Heart right ventricle (tissue), 16 donors: ENCODE measurements at regions not wholly inside any gene's neighbourhood (a gene's known extent, or its start where the extent isn't known, plus 50 kb on each side); places are given as distances from the start of the nearest gene placed in this dataset.

Experiments used
- ATAC-seq, 8 donors: fragments of 200-7000 bp; cut with Tn5 transposase; one replicate each; pipeline ENCODE4 v1.9.1; 2020; ENCODE audit warnings: mild to moderate bottlenecking in 8 of 8, moderate library complexity in 8 of 8, moderate number of reproducible peaks in 1 of 8
- DNase-seq, 2 donors: peaks; one replicate each; pipeline ENCODE4 v3.0.0-alpha.2; 2020
- H3K27ac ChIP-seq, 10 donors: fragments of 200-600 bp; sonication (generic) in 2 of 10; one replicate each; pipeline versions ENCODE4 v1.5.0 to v1.8.0; 2020 to 2022; ENCODE audit warnings: mild to moderate bottlenecking in 3 of 10
- H3K27me3 ChIP-seq, 7 donors: fragments of 200-600 bp; one replicate each; pipeline ENCODE4 v1.8.0; 2021 to 2022; ENCODE audit warnings: mild to moderate bottlenecking in 2 of 7
- H3K36me3 ChIP-seq, 9 donors: fragments of 200-600 bp; sonication (generic) in 1 of 9; one replicate each; pipeline versions ENCODE4 v1.5.0 to v1.8.0; 2020 to 2022; ENCODE audit warnings: mild to moderate bottlenecking in 2 of 9
- H3K4me1 ChIP-seq, 9 donors: fragments of 200-600 bp; sonication (generic) in 1 of 9; one replicate each; pipeline versions ENCODE4 v1.5.0 to v1.8.0; 2020 to 2022; ENCODE audit warnings: mild to moderate bottlenecking in 4 of 9
- H3K4me3 ChIP-seq, 10 donors: fragments of 200-600 bp; sonication (generic) in 2 of 10; one replicate each; pipeline versions ENCODE4 v1.5.0 to v1.8.0; 2020 to 2022; ENCODE audit warnings: mild to moderate bottlenecking in 7 of 10, moderate library complexity in 2 of 10
- H3K9me3 ChIP-seq, 11 donors: fragments of 200-600 bp in 10 of 11; sonication (generic) in 2 of 11; one replicate each; pipeline versions ENCODE4 v1.5.0 to v1.8.0; 2013 to 2022; ENCODE audit warnings: mild to moderate bottlenecking in 2 of 11, control low read depth in 1 of 11, moderate library complexity in 1 of 11
- WGBS, 2 donors: extraction: QIAGEN DNeasy Blood & Tissue Kit; methylation state at CpG; one replicate each; pipeline ENCODE4 v1.1.7; 2013; ENCODE audit warnings: inconsistent platforms in 1 of 2; 5-methylcytosine and 5-hydroxymethylcytosine counted together
- intact Hi-C, 10 donors: fragments of 100-400 bp; cut with DNase I; formaldehyde crosslinking; loops; one replicate each; pipeline versions ENCODE4 v1.11.1 to v1.14.2; 2022
- TF ChIP-seq, protein P1 (sequence below), 9 donors: fragments of 200-600 bp; sonication (generic) in 2 of 9; IDR thresholded peaks; one replicate each; pipeline versions ENCODE4 v1.5.0 to v1.8.0; 2021 to 2022; ENCODE audit warnings: antibody characterized with exemption in 9 of 9, mild to moderate bottlenecking in 5 of 9, moderate library complexity in 1 of 9
- donor health status: Arrhythmogenic right ventricular cardiomyopathy.
- donor health status: ischemic (EF 13 %, LVEDD 7.1; RV severe dilation, severe dysfunction).
- donor health status: healthy with polysubstance abuse.
- donor health status: DM: no; HTN: yes; CAD: no.
- donor health status: DM: no; HTN: no; CAD: no.
- donor health status: ischemic (EF 25% LVEDD 6.9; RV normal size, moderate dysfunction).
- donor health status: ischemic (EF 25% LVEDD 5.7; RV mildly dilated, moderate dysfunction).
- donor health status: healthy.
- donor health status: DM: yes; HTN: yes; CAD: no.
- donor health status: Ischemic cardiomyopathy.
- donor health status: ischemic (EF 35%, LVEDD 5.7; RV mildly dilated, moderate dysfunction).
- donor health status: nonischemic (EF 11% LVEDD 7.7; RV severe dilation, severe dysfunction).
- donor health status: DM: yes; HTN: yes; CAD: no.
- donor health status: PGD.
- donor health status: ischemic (EF 29% LVEDD 5.4; RV normal size, mild dysfunction).
- donor health status: nonischemic (EF 23%, LVEDD 6.1; RV moderate dilation, normal function).

DNA sequence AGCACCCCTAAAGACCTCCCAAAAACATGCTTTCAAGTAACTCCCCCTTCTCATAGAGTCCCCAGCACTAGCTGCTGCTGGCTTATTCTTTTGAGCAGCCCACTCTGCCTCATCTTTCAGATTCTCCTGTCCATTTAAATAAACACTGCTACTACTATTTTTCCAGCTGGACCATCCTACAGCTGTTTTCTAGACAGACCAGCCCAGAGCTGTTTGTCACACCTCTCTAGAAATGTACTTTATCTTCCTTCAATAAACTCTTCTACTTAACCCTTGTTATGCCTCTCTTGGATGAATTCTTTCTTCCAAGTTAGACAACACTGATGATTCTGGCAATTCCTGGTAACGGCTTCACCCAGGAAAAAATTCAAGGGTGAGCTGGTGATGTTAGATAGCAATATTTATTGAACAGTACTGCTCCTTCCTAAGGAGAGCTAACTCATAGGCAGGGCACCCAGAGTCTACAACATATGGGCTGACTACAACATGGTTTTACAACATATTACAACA is 995.7 kb downstream of the LRFN5 start:
- no peak overlapping the region for H3K4me3 ChIP-seq
- no peaks in the 10 kb centered on the region for H3K27me3 ChIP-seq
- DNase-seq (no peak), ATAC-seq (no peak)
- no peaks in the 10 kb centered on the region for H3K4me1 ChIP-seq
- 73 to 74% methylated on average over 1 of the region's 1 CpG for WGBS, 2 donors
- H3K9me3 ChIP-seq, result peaks cover 0 to 19% (median 0%) of the 10 kb centered on the region in 11 donors
- intact Hi-C loops, result no loop called here
- H3K27ac ChIP-seq, result no peak overlapping the region
- H3K36me3 ChIP-seq, result no peaks in the 10 kb centered on the region
- TF ChIP-seq, protein P1, sequence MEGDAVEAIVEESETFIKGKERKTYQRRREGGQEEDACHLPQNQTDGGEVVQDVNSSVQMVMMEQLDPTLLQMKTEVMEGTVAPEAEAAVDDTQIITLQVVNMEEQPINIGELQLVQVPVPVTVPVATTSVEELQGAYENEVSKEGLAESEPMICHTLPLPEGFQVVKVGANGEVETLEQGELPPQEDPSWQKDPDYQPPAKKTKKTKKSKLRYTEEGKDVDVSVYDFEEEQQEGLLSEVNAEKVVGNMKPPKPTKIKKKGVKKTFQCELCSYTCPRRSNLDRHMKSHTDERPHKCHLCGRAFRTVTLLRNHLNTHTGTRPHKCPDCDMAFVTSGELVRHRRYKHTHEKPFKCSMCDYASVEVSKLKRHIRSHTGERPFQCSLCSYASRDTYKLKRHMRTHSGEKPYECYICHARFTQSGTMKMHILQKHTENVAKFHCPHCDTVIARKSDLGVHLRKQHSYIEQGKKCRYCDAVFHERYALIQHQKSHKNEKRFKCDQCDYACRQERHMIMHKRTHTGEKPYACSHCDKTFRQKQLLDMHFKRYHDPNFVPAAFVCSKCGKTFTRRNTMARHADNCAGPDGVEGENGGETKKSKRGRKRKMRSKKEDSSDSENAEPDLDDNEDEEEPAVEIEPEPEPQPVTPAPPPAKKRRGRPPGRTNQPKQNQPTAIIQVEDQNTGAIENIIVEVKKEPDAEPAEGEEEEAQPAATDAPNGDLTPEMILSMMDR (IDR thresholded peaks at IDR 0.05), result no peak

DNA sequence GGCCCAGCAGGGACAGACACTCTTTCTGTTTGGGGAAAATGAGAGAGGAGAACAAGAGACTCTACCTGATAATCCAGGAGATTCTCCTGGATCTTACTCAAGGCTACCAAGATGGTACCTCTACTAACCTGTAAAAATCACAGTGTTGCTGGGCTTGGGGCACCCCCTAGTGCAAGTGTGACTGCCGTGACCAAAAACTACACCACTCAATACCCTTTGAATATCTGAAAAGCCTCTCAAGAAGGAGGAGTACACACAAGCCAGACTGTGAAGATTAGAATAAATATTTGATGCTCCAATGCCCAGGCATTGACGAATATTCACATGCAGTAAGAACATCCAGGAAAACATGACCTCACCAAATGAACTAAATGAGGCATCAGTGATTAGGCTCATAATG is 965.4 kb downstream of the LRFN5 start:
- H3K4me3 ChIP-seq, result no peak overlapping the region
- ATAC-seq, result no peak
- peaks cover 0 to 45% (median 10%) of the 10 kb centered on the region in 11 donors for H3K9me3 ChIP-seq
- H3K36me3 ChIP-seq, result no peaks in the 10 kb centered on the region
- H3K27ac ChIP-seq, result no peak overlapping the region
- TF ChIP-seq, protein P1 (IDR thresholded peaks at IDR 0.05), result no peak
- WGBS, 2 donors, result 81 to 84% methylated on average over 2 of the region's 2 CpGs
- intact Hi-C loops, result no loop called here
- H3K27me3 ChIP-seq, result no peaks in the 10 kb centered on the region
- DNase-seq, result no peak
- H3K4me1 ChIP-seq, result no peaks in the 10 kb centered on the region

DNA sequence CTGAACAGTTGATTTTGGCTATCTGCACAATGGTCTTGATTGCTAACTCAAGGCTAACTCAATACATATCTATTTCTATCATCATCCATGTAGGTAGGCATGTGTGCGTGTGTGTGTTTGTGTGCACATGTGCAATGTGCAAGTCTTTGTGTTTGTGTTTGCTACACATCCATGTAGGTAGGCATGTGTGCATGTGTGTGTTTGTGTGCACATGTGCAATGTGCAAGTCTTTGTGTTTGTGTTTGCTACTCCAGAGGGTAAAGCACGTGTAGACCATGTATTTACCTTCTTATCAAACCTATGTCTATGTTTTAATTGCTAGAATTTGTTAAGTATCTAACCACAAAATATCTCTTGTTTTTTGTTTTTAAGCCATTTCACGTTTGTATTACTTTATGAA is 962.6 kb downstream of the LRFN5 start:
- no peaks in the 10 kb centered on the region for H3K27me3 ChIP-seq
- DNase-seq (no peak), ATAC-seq (no peak)
- intact Hi-C loops, result no loop called here
- WGBS, 2 donors, result 69 to 85% methylated on average over 3 of the region's 3 CpGs
- no peak overlapping the region for H3K27ac ChIP-seq
- no peaks in the 10 kb centered on the region for H3K4me1 ChIP-seq
- TF ChIP-seq, protein P1 (IDR thresholded peaks at IDR 0.05), result no peak
- no peak overlapping the region for H3K4me3 ChIP-seq
- H3K36me3 ChIP-seq, result no peaks in the 10 kb centered on the region
- peaks cover 0 to 26% (median 0%) of the 10 kb centered on the region in 11 donors for H3K9me3 ChIP-seq

DNA sequence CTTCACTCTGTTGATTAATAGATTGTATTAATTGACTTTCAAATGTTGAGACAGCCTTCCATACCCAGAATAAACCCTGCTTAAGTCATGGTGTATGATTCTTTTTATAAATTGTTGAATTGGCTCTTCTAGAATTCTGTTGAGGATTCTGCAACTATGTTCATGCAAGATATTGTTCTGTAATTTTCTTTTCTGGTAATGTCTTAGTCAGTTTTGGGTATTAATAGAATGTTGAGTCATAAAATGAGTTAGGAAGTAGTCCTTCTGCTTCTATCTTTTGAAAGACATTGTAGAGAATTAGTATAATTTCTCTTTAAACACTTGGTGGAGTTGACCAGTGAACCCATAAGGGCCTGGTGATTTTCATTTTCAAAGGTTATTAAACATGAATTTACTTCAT is 958.9 kb downstream of the LRFN5 start:
- Histone ChIP-seq H3K27ac (no peak overlapping the region), H3K4me3 (no peak overlapping the region), H3K4me1 (no peaks in the 10 kb centered on the region), H3K27me3 (no peaks in the 10 kb centered on the region), H3K36me3 (no peaks in the 10 kb centered on the region), H3K9me3 (peaks cover 0 to 12% (median 0%) of the 10 kb centered on the region in 11 donors)
- no peak for DNase-seq
- ATAC-seq, result no peak
- intact Hi-C loops, result no loop called here
- TF ChIP-seq, protein P1 (IDR thresholded peaks at IDR 0.05), result no peak
